Pancreas (tissue), 10 donors: ENCODE measurements at regions not wholly inside any gene's neighbourhood (a gene's known extent, or its start where the extent isn't known, plus 50 kb on each side); places are given as distances from the start of the nearest gene placed in this dataset.

Experiments
- ATAC-seq, 4 donors: fragments of 200-7000 bp; cut with Tn5 transposase; one replicate each; pipeline versions ENCODE4 v1.8.0 to v1.9.1; 2020; ENCODE audit warnings: mild to moderate bottlenecking in 4 of 4, moderate library complexity in 4 of 4
- DNase-seq, 6 donors: peaks; one replicate each; pipeline ENCODE4 v3.0.0-alpha.2; 2020
- FAIRE-seq: peaks from 2 replicates; lab custom pipeline; 2012; peaks lifted over from hg19 to GRCh38; lab: Jason Lieb, UNC
- H3K27ac ChIP-seq, 4 donors: fragments of 200-600 bp; sonication (generic); 1 replicate in 3 of 4; 2 replicates in 1 of 4; pipeline versions ENCODE4 v1.5.0 to v1.8.0; 2020
- H3K27me3 ChIP-seq, 4 donors: fragments of 200-600 bp; one replicate each; pipeline ENCODE4 v1.8.0; 2021
- H3K36me3 ChIP-seq, 3 donors: fragments of 200-600 bp; sonication (generic) in 1 of 3; one replicate each; pipeline versions ENCODE4 v1.5.0 to v1.8.0; 2020 to 2021
- H3K4me1 ChIP-seq, 3 donors: fragments of 200-600 bp; one replicate each; pipeline ENCODE4 v1.8.0; 2021
- H3K4me3 ChIP-seq, 4 donors: fragments of 200-600 bp; sonication (generic) in 2 of 4; one replicate each; pipeline versions ENCODE4 v1.5.0 to v1.8.0; 2020 to 2021
- H3K9me3 ChIP-seq, 4 donors: fragments of 200-600 bp; one replicate each; pipeline ENCODE4 v1.8.0; 2021
- CTCF ChIP-seq, 4 donors: fragments of 200-600 bp; sonication (generic) in 3 of 4; IDR thresholded peaks; one replicate each; pipeline versions ENCODE4 v1.5.0 to v1.8.0; 2021; ENCODE audit warnings: antibody characterized with exemption in 4 of 4
- WGBS, 2 donors: extraction: QIAGEN DNeasy Blood & Tissue Kit; methylation state at CpG; one replicate each; pipeline ENCODE4 v1.1.7; 2013; 5-methylcytosine and 5-hydroxymethylcytosine counted together
- intact Hi-C, 3 donors: fragments of 100-400 bp; cut with DNase I; formaldehyde crosslinking; loops; one replicate each; pipeline versions ENCODE4 v1.11.1 to v1.14.2; 2022
- donor health status: healthy with polysubstance abuse.
- donor health status: DM: no; HTN: no; CAD: no; lungs with moderate emphysema.
- donor health status: DM: no; HTN: no; CAD: no.
- donor health status: control.
- donor health status: control.
- donor health status: Bipolar disorder and iron deficiency.
- donor health status: DM: yes; HTN: yes; CAD: no.
- donor health status: DM: no; HTN: no; CAD: no.
- donor health status: DM: no; HTN: no; CAD: no.
- donor health status: DM: yes; HTN: yes; CAD: no.

GRCh38 chr14:75370416-75371205, 57.2 kb upstream of the JDP2 start:
- no peak overlapping the region for H3K4me3 ChIP-seq
- H3K9me3 ChIP-seq, result no peaks in the 10 kb centered on the region
- intact Hi-C loops, result no loop called here
- H3K27ac ChIP-seq, result no peak overlapping the region
- no peaks in the 10 kb centered on the region for H3K27me3 ChIP-seq
- TF ChIP-seq CTCF (IDR thresholded peaks at IDR 0.05), result no peak
- ATAC-seq, result peak in 2 of 4 donors; percentile 20 to 54
- 86 to 97% methylated on average over 2 of the region's 2 CpGs for WGBS, 2 donors
- H3K36me3 ChIP-seq, result no peaks in the 10 kb centered on the region
- no peaks in the 10 kb centered on the region for H3K4me1 ChIP-seq
- FAIRE-seq, result no peak
- DNase-seq, result no peak

- no peaks in the 10 kb centered on the region for H3K27me3 ChIP-seq
- H3K27ac ChIP-seq, result no peak overlapping the region
- no peak for TF ChIP-seq CTCF (IDR thresholded peaks at IDR 0.05)
- 85 to 98% methylated on average over 2 of the region's 2 CpGs for WGBS, 2 donors
- H3K4me1 ChIP-seq, result no peaks in the 10 kb centered on the region
- no peaks in the 10 kb centered on the region for H3K9me3 ChIP-seq
- FAIRE-seq (no peak), ATAC-seq (no peak), DNase-seq (no peak)
- intact Hi-C loops, result no loop called here
- H3K4me3 ChIP-seq, result no peak overlapping the region
- no peaks in the 10 kb centered on the region for H3K36me3 ChIP-seq
Measured at GRCh38 chr14:75371297-75371696, 56.5 kb upstream of the JDP2 start.

GRCh38 chr14:75372260-75372659, 55.6 kb upstream of the JDP2 start:
- Histone ChIP-seq H3K9me3 (no peaks in the 10 kb centered on the region), H3K4me1 (no peaks in the 10 kb centered on the region), H3K36me3 (no peaks in the 10 kb centered on the region), H3K27me3 (no peaks in the 10 kb centered on the region), H3K27ac (no peak overlapping the region), H3K4me3 (no peak overlapping the region)
- no peak for DNase-seq
- WGBS, 2 donors, result 67 to 77% methylated on average over 5 of the region's 5 CpGs
- intact Hi-C loops, result no loop called here
- no peak for TF ChIP-seq CTCF (IDR thresholded peaks at IDR 0.05)
- no peak for ATAC-seq
- FAIRE-seq, result no peak

GRCh38 chr14:75373133-75373532, 54.7 kb upstream of the JDP2 start:
- H3K27ac ChIP-seq, result no peak overlapping the region
- no peak for FAIRE-seq
- no peaks in the 10 kb centered on the region for H3K36me3 ChIP-seq
- WGBS, 2 donors, result 61 to 76% methylated on average over 3 of the region's 3 CpGs
- intact Hi-C loops, result no loop called here
- no peak overlapping the region for H3K4me3 ChIP-seq
- H3K27me3 ChIP-seq, result no peaks in the 10 kb centered on the region
- no peak for TF ChIP-seq CTCF (IDR thresholded peaks at IDR 0.05)
- H3K4me1 ChIP-seq, result no peaks in the 10 kb centered on the region
- no peak for ATAC-seq
- no peaks in the 10 kb centered on the region for H3K9me3 ChIP-seq
- no peak for DNase-seq

GRCh38 chr14:75373616-75374015, 54.2 kb upstream of the JDP2 start:
- Histone ChIP-seq H3K4me1 (no peaks in the 10 kb centered on the region), H3K27me3 (no peaks in the 10 kb centered on the region), H3K4me3 (no peak overlapping the region), H3K27ac (no peak overlapping the region), H3K9me3 (no peaks in the 10 kb centered on the region), H3K36me3 (no peaks in the 10 kb centered on the region)
- intact Hi-C loops, result no loop called here
- ATAC-seq (no peak), DNase-seq (no peak), FAIRE-seq (no peak)
- no peak for TF ChIP-seq CTCF (IDR thresholded peaks at IDR 0.05)
- 74 to 75% methylated on average over 1 of the region's 1 CpG for WGBS, 2 donors
